ENCODE measurements at regions not wholly inside any gene's neighbourhood (a gene's known extent, or its start where the extent isn't known, plus 50 kb on each side); places are given as distances from the start of the nearest gene placed in this dataset.

DNA sequence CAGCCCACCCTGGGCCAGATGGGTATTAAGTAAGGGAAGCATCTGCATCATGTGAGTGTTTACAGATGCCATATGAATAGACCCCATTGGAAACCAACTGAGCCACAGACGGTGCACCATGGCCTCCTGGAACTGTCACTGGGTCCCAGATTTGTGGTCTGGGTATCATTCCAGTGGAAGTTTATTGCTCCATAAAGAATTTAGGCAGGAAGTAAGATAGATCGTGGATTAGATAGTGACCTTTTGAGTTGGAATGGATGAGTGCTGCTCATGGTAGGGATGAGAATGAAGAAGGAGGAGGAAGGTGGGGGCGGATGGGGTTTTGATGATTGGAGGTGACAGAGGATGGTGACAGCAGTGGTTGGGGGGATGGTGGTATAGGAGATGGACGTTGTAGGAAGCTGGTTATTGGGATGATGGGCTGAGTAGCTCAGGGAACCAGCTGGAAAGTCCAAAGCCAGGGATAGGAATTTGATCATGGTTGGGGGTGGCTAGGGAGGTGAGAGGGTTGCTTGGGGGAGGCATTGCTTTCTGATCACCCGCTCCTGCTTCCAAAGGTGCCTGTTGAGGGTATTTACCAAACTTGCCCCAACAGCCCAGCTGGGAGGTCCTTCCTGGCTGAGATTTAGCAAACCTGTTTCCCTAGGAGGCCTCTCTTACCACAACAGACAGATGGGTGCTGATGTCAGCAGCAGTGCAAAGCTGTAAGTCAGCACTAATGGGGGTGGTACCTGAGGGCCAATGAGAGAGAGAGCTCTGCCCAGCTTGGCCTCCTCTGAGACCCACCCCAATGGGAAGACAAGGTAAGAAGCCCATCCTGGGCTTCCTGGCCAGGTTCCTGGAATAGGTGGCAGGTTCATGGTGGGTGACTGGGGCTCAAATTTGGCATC is 78.0 kb downstream of the VEGFA start:
- DNase-seq (ENCODE audit: low read depth), result no peak

DNA sequence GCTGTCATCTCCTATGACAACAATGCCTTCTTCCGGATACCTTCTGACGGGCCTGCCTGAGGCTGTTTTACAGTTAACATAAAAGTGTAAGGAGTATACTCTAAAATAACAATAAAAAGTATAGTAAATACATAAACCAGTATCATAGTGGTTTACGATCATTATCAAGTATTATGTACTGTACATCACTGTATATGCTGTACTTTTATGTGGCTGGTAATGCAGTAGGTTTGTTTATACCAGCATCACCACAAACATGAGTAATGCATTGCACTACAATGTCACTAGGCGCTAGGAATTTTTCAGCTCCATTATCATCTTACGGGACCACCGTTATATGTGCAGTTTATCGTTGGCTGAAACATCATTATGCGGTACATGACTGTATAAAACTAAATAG is 76.5 kb downstream of the VEGFA start:
- DNase-seq (ENCODE audit: low read depth), result no peak

- no peak for DNase-seq (ENCODE audit: low read depth)
These were observed 75.6 kb downstream of the VEGFA start for GRCh38 chr6:43845646-43846045.

DNA sequence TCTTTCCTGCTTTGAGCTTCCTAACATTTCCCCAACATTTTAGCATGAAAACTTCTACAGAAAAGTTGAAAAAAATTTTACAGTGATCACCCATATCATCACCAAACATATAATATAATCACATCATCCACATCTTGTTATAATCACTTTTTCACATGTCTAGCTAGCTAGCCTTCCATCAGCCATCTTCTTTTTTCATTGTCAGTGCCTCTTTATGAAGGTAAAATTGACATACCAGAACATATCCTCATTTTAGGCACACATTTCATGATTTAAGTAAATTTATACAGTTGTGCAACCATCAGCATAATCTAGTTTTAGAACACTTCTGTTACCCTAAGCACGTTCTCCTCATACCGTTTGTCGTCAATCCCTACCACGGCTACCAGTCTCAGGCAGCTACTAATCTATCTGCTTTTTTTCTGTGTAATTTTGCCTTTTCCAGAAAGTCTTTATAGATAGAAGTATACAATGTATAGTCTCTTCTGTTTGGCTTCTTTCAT is 73.7 kb downstream of the VEGFA start:
- no peak for DNase-seq (ENCODE audit: low read depth)

- DNase-seq (ENCODE audit: low read depth), result no peak
These were observed 73.2 kb downstream of the VEGFA start for GRCh38 chr6:43843097-43843645.

GRCh38 chr6:43842231-43842794 is 72.3 kb downstream of the VEGFA start:
- no peak for DNase-seq (ENCODE audit: low read depth)

DNA sequence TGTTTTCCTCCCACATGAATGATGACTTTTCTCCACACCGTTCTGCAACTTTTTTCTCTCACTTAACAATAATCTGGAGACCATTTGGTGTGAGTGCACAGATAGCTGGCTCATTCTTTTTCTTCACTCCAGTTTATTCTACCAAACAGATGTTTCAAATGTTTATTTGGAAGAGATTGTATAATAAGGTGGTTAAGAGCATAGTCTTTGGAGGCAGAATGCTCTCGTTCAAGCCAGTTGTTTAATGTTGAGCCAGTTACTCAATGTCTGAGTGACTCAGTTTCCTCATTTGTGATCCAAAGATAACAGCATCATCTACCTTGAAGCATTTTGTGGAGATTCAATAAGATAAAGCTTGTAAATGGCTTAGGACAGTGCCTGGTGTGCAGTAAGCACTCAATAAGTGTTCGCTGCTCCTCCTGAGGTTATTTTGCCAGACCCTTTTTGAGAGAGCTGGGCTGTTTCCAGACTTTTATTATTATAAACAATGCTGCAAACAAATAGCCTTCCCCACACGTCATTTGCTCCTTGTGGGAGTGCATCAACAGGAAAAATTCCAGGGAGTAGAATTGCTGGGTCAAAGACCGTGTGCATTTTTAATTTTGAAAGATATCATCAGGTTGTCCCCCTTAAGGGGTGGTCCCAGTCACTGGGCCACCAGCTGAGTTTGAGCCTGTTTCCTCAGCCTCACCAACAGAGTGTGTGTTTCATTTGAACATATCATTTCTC is 70.6 kb downstream of the VEGFA start:
- no peak for DNase-seq (ENCODE audit: low read depth)

GRCh38 chr6:43838276-43839036 is 68.4 kb downstream of the VEGFA start:
- DNase-seq (ENCODE audit: low read depth), result no peak

DNA sequence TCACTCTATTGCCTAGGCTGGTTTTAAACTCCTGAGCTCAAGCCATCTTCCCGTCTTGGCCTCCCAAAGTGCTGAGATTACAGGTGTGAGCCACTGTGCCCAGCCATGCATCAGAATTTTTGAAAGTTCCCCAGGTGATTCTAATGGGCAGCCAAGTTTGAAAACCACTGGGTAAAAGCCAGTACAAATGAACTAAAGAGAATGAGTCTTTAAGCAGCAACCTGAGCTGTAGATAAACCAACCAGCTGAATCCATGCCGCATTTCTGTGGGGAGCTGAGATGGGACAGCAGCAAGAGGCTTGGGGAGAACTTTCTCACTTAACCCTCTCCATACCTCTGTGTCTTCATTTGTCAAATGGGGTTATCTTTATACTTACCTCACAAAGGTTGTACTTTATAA is 67.5 kb downstream of the VEGFA start:
- no peak for DNase-seq (ENCODE audit: low read depth)

DNA sequence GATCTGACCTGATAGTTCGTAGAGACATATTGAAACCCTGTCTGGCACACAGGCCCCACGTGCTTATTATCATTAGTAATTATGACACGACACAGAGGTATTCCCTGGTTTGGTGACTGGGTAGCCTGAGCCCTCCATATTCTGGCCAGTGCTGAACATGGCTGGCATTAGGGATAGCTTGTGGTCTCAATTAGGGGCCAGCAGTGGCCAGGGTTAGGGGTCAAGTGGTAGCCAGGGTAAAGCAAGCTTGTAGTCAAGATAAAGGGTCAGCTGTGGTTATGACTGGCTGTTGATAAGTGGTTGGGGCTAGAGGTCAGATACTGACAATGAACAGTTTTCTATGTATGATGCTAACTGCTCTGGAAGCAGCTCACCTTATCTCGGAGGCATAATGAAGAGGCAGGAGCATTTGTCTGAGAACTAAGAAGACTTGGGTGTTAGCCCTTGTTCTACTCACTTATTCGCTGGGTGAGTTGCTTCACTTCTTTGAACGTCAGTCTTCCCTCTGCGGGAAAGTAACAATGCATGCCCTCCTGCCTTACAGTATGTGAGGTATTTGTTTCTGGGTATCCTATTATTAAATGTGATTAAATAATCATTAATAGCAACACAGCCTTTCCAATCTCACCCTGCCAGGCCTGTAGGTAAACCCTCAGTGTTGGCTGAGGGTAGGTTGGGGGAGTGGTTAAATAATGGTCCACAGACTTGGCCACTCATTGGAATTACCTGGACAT is 66.7 kb downstream of the VEGFA start:
- no peak for DNase-seq (ENCODE audit: low read depth)
